OCI-LY7 (cell line): ENCODE measurements at regions not wholly inside any gene's neighbourhood (a gene's known extent, or its start where the extent isn't known, plus 50 kb on each side); places are given as distances from the start of the nearest gene placed in this dataset.

Experiments used
- EZH2phosphoT487 ChIP-seq: fragments of 200-600 bp; sonication (generic); IDR thresholded peaks from 2 replicates; pipeline ENCODE4 v1.6.1; 2018; ENCODE audit warnings: low read depth, borderline replicate concordance, mild to moderate bottlenecking, mixed run types, antibody characterized with exemption, low read length, moderate library complexity, mixed read lengths
- TF ChIP-seq, protein P1 (sequence below): fragments of 200-600 bp; sonication (generic); conservative IDR thresholded peaks from 2 replicates; pipeline ENCODE4 v1.5.1; 2014; ENCODE audit warnings: mild to moderate bottlenecking, antibody characterized with exemption, low read length, moderate library complexity, mixed read lengths

DNA sequence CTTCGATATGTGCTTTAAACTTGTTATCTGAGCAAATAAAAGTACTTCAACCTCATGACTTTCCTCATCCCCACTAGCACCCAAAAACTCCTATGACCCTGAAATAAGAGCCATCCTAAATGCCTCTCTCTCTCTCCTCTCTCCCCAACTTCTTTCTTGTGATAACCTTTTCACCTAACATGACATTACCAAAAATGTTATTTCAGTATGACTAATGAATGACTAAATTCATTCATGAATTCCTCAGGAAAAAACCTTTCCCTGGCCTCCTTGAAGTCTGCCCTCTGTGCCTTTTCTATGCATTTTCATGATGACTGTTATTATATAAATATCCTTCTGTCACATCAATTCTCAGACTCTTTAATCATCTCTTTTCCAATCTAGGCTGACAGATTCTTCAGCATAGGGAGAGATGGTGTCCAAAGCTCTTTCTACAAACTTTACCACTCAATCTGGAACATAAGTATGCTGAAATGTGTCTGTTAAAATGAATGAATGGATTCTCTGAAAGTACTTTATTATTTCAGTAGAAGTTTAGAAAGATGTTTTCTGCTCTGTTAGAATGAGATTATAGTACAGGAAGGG, 114.3 kb upstream of the GGTLC1 start:
- TF ChIP-seq, protein P1, sequence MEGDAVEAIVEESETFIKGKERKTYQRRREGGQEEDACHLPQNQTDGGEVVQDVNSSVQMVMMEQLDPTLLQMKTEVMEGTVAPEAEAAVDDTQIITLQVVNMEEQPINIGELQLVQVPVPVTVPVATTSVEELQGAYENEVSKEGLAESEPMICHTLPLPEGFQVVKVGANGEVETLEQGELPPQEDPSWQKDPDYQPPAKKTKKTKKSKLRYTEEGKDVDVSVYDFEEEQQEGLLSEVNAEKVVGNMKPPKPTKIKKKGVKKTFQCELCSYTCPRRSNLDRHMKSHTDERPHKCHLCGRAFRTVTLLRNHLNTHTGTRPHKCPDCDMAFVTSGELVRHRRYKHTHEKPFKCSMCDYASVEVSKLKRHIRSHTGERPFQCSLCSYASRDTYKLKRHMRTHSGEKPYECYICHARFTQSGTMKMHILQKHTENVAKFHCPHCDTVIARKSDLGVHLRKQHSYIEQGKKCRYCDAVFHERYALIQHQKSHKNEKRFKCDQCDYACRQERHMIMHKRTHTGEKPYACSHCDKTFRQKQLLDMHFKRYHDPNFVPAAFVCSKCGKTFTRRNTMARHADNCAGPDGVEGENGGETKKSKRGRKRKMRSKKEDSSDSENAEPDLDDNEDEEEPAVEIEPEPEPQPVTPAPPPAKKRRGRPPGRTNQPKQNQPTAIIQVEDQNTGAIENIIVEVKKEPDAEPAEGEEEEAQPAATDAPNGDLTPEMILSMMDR: no peak
- TF ChIP-seq EZH2phosphoT487: no peak
